ENCODE measurements at regions not wholly inside any gene's neighbourhood (a gene's known extent, or its start where the extent isn't known, plus 50 kb on each side); places are given as distances from the start of the nearest gene placed in this dataset.
"Not testable (repeated sequence)": the region's sequence is repeated elsewhere in the genome, so short reads cannot be mapped to it uniquely, and the experiment has no call there.

DNA sequence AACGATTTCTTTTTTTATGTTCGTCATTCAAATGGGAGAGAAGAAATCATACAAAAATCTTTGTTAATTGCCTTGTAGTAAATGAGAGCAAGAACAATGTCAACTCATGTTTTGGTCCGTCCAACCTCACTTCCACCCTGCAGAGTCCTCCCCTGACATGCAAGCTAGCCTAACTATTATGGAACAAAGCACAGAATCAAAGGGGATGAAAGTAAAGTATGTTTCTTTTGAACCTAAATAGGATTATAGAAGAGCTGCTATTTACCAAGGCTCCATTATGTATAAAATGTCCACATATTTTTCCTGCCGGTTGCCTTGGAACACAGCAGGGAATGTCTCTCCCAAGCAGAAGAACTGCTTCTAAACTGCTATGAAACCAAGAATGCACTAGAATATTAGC is 161.1 kb downstream of the MRPS30 start:
- Mint-ChIP-seq H3K36me3 (ENCODE audit: low read depth) (no peaks in the 10 kb centered on the region), H3K9me3 (no peaks in the 10 kb centered on the region), H3K27ac (no peak overlapping the region), H3K4me3 (no peak overlapping the region), H3K27me3 (no peaks in the 10 kb centered on the region), H3K4me1 (no peaks in the 10 kb centered on the region)
- ATAC-seq (no peak), DNase-seq (no peak)

DNA sequence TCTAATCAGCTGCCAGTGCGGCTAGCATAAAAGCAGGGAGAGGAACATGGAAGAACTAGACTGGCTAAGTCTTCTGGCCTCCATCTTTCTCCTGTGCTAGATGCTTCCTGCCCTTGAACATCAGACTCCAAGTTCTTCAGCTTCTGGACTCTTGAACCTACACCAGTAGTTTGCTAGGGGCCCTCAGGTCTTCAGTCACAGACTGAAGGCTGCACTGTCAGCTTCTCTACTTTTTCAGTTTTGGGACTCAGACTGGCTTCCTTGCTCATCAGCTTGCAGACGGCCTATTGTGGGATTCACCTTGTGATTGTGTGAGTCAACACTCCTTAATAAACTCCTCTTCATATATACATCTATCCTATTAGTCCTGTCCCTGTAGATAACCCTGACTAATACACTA is 162.2 kb downstream of the MRPS30 start:
- not testable (repeated sequence) for H3K36me3 Mint-ChIP-seq (ENCODE audit: low read depth); H3K27me3 Mint-ChIP-seq; H3K4me1 Mint-ChIP-seq; ATAC-seq; H3K9me3 Mint-ChIP-seq; H3K27ac Mint-ChIP-seq; H3K4me3 Mint-ChIP-seq; DNase-seq

DNA sequence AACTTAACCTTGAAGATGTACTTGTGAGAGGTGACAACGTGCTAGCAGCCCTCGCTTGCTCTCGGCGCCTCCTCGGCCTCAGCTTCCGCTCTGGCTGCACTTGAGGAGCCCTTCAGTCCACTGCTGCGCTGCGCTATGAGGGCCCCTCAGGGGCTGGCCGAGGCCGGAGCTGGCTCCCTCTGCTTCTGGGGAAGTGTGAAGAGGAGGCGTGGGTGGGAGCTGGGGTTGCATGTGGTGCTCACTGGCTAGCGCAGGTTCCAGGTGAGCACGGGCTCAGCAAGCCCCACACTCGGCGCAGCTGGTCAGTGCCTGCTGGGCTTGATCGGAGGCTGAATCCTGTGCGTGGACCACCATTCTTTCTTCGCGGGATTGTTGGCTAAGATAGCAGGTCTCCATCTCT is 166.1 kb downstream of the MRPS30 start:
- H3K27ac Mint-ChIP-seq, result no peak overlapping the region

DNA sequence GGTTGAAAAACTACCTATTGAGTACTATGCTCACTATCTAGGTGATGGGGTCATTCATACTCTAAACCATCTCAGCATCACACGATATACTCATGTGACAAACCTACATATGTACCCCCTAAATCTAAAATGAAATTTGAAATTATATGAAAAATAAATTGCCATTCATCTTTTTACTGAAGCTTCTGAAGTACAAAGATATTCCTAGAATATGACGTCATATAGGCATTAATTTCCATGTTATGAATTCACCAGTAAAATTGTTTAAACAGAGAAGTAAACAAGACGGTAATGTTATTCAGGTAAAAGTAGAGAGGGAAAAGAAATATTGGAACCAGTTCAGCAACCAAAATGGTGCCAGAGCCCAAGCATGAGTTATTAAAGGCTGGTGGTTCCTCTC is 173.0 kb downstream of the MRPS30 start:
- Mint-ChIP-seq H3K36me3 (ENCODE audit: low read depth) (no peaks in the 10 kb centered on the region), H3K4me1 (no peaks in the 10 kb centered on the region), H3K27ac (no peak overlapping the region), H3K9me3 (peaks cover 35% of the 10 kb centered on the region), H3K27me3 (no peaks in the 10 kb centered on the region), H3K4me3 (no peak overlapping the region)
- DNase-seq (no peak), ATAC-seq (no peak)

More for the DNA sequence above, 166.1 kb downstream of the MRPS30 start:
- Mint-ChIP-seq H3K27me3 (no peaks in the 10 kb centered on the region), H3K36me3 (ENCODE audit: low read depth) (no peaks in the 10 kb centered on the region), H3K4me3 (no peak overlapping the region), H3K4me1 (no peaks in the 10 kb centered on the region), H3K9me3 (peaks cover 5% of the 10 kb centered on the region)
- ATAC-seq (no peak), DNase-seq (no peak)

DNA sequence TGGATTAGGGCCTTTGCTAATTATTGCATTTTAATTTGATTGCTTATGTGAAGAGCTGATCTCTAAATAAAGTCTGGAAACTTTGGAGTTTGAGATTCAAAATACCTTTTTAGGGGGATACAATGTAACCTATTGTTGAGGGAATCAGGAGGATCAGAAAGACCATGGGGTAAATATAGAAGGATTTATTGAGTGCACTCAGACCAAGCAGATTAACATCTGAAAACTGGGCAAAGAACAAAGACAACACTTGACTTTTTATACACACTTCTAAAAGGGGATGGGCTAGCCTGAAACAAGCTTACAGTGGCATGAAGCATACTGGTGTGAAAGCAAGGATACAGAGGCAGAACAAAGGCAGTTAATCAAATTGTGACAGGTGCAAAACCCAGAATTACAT is 174.3 kb downstream of the MRPS30 start:
- H3K4me3 Mint-ChIP-seq, result no peak overlapping the region

DNA sequence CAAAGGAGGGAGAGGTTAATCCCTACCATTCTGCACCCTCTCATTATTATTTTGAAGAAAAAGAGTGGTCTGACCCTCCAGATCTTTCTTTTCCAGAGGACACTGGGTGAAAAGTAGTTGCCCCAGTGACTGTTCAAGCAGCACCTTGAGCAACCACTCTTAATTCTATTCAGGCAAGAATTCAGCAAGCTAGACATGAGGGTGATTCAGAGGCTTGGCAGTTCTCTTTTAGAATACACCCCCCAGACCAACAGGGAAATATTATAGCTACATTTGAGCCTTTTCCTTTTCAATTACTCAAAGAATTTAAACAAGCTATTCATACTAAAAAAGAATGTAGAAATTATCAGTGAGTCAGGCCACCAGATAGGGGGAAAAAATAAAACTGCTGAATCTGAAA is 178.3 kb downstream of the MRPS30 start:
- no peaks in the 10 kb centered on the region for H3K27me3 Mint-ChIP-seq
- H3K36me3 Mint-ChIP-seq (ENCODE audit: low read depth), result no peaks in the 10 kb centered on the region
- no peak for DNase-seq
- H3K4me3 Mint-ChIP-seq, result no peak overlapping the region
- no peak overlapping the region for H3K27ac Mint-ChIP-seq
- ATAC-seq, result no peak
- H3K9me3 Mint-ChIP-seq, result peaks cover 43% of the 10 kb centered on the region
- no peaks in the 10 kb centered on the region for H3K4me1 Mint-ChIP-seq

More for the DNA sequence above, 174.3 kb downstream of the MRPS30 start:
- no peaks in the 10 kb centered on the region for H3K27me3 Mint-ChIP-seq
- H3K4me1 Mint-ChIP-seq, result no peaks in the 10 kb centered on the region
- no peaks in the 10 kb centered on the region for H3K36me3 Mint-ChIP-seq (ENCODE audit: low read depth)
- H3K27ac Mint-ChIP-seq, result no peak overlapping the region
- ATAC-seq (no peak), DNase-seq (no peak)
- peaks cover 42% of the 10 kb centered on the region for H3K9me3 Mint-ChIP-seq

DNA sequence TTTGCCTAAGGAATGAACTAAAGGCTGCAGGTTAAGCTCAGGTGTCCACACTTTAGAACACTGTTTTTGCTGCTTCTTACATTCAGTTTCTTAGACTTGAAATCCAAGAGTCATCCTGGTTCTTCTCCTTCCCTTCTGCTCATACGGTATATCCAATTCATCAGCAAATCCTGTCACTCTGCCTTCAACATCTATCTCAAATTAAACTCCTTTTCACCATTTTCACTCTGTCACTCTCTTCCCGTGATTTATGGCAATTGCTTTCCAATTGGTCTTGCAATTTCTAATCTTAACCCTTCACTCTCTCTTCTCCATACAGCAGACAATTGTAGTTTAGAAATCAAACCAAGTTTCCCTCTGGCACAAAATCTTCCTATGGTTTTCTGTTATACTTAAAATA is 182.9 kb downstream of the MRPS30 start:
- no peaks in the 10 kb centered on the region for H3K27me3 Mint-ChIP-seq
- DNase-seq (no peak), ATAC-seq (no peak)
- H3K36me3 Mint-ChIP-seq (ENCODE audit: low read depth), result no peaks in the 10 kb centered on the region
- H3K4me1 Mint-ChIP-seq, result no peaks in the 10 kb centered on the region
- H3K9me3 Mint-ChIP-seq, result peaks cover 26% of the 10 kb centered on the region
- no peak overlapping the region for H3K27ac Mint-ChIP-seq
- H3K4me3 Mint-ChIP-seq, result no peak overlapping the region

DNA sequence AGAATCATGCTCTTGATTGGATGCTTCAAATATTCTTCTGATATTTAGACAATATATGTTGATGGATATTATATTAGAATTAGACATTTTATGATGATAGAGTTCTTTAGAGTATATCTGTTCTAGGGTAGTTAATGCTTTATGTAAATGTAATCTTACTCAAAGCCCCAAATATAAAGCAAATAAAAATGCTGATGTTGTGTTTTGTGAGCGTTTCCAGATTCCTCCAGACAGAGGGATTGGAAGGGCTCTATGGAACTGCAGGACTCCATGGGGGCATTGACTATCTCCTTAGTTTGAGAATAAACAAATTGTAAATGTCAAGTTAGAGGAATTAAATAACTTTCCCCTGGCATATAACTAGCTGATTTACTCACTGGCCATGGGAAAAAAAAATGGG is 184.5 kb downstream of the MRPS30 start:
- no peaks in the 10 kb centered on the region for H3K36me3 Mint-ChIP-seq (ENCODE audit: low read depth)
- H3K27me3 Mint-ChIP-seq, result no peaks in the 10 kb centered on the region
- H3K27ac Mint-ChIP-seq, result no peak overlapping the region
- H3K4me1 Mint-ChIP-seq, result no peaks in the 10 kb centered on the region
- no peak for ATAC-seq
- H3K9me3 Mint-ChIP-seq, result peaks cover 17% of the 10 kb centered on the region
- H3K4me3 Mint-ChIP-seq, result no peak overlapping the region
- DNase-seq, result no peak

DNA sequence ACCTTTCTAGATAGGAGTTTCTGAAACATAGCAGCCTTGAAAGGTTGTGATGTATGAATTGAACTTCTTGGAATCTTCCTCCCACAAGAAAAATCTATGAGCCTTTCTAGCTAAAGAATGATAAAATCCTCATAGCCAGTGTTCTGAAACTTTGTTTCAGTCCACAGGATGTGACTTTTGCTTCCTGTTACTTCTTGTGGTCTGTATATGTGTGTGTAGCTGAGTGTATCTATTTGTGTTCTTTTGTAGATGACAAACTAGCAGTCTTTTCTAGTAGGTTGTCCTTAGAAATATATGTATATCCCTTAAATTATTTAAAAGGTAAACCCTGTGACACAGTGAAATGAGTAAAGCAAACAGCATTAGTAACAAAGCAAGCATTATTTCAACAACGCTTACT is 188.8 kb downstream of the MRPS30 start:
- no peak overlapping the region for H3K27ac Mint-ChIP-seq
- H3K4me1 Mint-ChIP-seq, result no peaks in the 10 kb centered on the region
- H3K36me3 Mint-ChIP-seq (ENCODE audit: low read depth), result no peaks in the 10 kb centered on the region
- DNase-seq (no peak), ATAC-seq (no peak)
- no peaks in the 10 kb centered on the region for H3K27me3 Mint-ChIP-seq
- no peaks in the 10 kb centered on the region for H3K9me3 Mint-ChIP-seq
- H3K4me3 Mint-ChIP-seq, result no peak overlapping the region

DNA sequence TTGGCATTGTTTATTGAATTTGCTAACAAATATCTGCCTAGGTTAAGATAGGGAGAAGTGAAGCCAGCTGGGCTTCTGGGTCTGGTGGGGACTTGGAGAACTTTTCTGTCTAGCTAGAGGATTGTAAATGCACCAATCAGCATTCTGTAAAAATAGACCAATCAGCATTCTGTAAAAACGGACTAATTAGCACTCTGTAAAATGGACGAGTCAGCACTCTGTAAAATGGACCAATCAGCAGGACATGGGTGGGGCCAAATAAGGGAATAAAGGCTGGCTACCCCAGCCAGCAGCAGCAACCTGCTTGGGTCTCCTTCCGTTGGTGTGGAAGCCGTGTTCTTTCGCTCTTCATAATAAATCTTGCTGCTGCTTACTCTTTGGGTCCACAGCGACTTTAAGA is 198.4 kb downstream of the MRPS30 start:
- H3K4me3 Mint-ChIP-seq; H3K27me3 Mint-ChIP-seq; H3K27ac Mint-ChIP-seq; H3K36me3 Mint-ChIP-seq (ENCODE audit: low read depth); H3K9me3 Mint-ChIP-seq; ATAC-seq; DNase-seq; H3K4me1 Mint-ChIP-seq: not testable (repeated sequence)

DNA sequence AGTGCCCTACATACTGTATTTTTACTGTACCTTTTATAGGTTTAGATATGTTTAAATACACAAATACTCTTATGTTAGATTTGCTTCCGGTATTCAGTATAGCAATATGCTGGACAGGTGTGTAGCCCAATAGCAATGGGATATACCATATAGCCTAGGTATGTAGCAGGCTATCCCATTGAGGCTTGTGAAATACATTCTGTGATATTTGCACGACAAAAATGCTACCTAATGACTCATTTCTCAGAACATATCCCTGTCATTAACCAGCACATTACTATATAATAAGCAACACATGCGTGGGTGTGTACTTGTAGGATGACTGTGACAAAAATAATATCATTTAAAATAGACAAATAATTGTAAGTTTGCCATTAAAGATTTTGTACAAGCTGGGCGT is 208.8 kb downstream of the MRPS30 start:
- H3K4me1 Mint-ChIP-seq, result no peaks in the 10 kb centered on the region
- H3K4me3 Mint-ChIP-seq, result no peak overlapping the region
- H3K27me3 Mint-ChIP-seq, result no peaks in the 10 kb centered on the region
- H3K36me3 Mint-ChIP-seq (ENCODE audit: low read depth), result no peaks in the 10 kb centered on the region
- no peak for ATAC-seq
- H3K27ac Mint-ChIP-seq, result no peak overlapping the region
- H3K9me3 Mint-ChIP-seq, result peaks cover 4% of the 10 kb centered on the region
- no peak for DNase-seq

DNA sequence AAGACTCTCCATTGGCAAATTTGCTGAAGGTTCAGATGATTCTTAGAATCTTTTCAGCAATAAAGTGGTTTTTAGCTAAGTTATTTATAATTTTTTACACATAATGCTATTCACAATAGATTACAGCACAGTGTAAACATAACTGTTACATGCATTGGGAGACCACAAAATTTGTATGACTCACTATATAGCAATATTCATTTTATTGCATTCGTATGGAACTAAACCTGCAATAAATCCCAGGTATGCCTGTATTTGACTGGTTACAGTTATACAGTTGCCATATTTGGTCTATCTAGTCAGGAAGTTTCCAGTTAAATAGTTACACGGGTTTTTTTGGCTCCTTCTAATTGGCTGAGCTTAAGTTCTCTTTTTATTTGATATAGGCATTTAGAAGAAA is 220.8 kb downstream of the MRPS30 start:
- Mint-ChIP-seq H3K36me3 (ENCODE audit: low read depth) (no peaks in the 10 kb centered on the region), H3K27ac (no peak overlapping the region), H3K4me1 (no peaks in the 10 kb centered on the region), H3K9me3 (no peaks in the 10 kb centered on the region), H3K27me3 (no peaks in the 10 kb centered on the region), H3K4me3 (no peak overlapping the region)
- ATAC-seq (no peak), DNase-seq (no peak)

DNA sequence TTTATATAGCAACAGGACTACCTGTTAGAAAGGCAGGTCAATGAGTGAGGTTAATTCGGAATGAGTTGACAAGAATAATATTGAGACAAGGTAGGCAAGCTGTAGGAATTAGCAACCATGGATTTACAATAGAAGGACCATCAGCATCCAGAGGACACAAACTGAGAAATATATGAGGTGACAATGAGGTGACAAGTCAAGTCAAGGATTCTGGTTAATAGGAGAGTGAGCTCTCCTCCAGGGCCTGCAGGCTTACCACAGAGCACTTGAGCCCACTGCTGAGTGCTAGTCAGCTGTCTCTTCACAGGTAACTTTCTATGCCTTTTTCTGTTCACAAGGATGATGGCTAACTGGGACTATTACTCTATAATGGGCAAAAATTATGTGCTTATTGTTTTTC is 227.2 kb downstream of the MRPS30 start:
- Mint-ChIP-seq H3K4me3 (no peak overlapping the region), H3K36me3 (ENCODE audit: low read depth) (no peaks in the 10 kb centered on the region), H3K27me3 (no peaks in the 10 kb centered on the region), H3K4me1 (no peaks in the 10 kb centered on the region), H3K27ac (no peak overlapping the region), H3K9me3 (no peaks in the 10 kb centered on the region)
- no peak for DNase-seq
- ATAC-seq, result no peak

DNA sequence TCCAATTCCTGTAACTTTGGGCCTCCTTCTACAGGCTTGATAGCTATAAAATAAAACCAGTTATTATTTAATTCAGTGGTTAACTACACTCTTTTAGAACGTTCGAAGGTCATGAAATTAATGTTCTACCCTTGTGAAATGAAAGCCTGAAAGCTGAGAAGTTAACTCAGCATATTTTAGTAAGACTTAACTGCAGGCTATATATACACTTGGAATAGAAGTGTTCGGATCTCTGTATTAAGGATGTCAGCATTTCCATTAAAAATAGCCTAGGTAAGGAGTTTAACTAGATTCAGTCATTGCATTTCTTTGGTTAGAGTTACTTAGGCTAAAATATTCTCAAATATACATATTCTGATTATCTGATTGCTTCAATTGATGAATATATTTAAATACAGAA is 229.2 kb downstream of the MRPS30 start:
- H3K27me3 Mint-ChIP-seq, result no peaks in the 10 kb centered on the region
- no peak overlapping the region for H3K27ac Mint-ChIP-seq
- H3K9me3 Mint-ChIP-seq, result no peaks in the 10 kb centered on the region
- no peak overlapping the region for H3K4me3 Mint-ChIP-seq
- no peaks in the 10 kb centered on the region for H3K4me1 Mint-ChIP-seq
- ATAC-seq (no peak), DNase-seq (no peak)
- no peaks in the 10 kb centered on the region for H3K36me3 Mint-ChIP-seq (ENCODE audit: low read depth)

DNA sequence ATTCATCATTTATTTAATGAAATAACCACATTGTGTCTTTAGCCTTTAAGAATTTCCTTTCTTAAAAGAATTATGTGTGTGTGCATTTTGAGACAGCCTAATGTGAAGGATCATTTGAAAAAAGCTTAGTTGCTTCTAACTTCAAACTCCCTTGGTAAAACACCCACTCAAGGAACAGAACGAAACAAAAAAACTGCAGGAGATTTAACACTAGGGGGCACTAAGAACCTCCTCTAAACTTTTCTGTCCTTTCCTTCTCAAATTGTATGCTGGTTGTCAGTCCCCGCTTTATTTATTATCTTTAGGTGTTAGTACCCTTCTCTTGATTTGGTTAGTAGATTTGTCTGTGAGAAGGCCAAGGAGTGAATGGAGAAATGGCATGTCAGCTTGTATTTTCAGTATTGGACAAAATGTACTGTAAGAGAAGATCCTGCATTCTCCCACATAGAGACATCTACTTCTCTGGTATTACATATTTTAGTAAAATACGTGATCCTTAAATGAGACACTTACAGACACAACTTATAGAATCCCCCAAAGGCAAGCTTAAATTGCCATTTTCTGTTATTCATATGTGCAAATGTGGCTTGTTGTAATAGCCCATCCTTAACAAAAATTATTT is 229.7 kb downstream of the MRPS30 start:
- Mint-ChIP-seq H3K27ac (no peak overlapping the region), H3K27me3 (no peaks in the 10 kb centered on the region), H3K36me3 (ENCODE audit: low read depth) (no peaks in the 10 kb centered on the region), H3K4me3 (no peak overlapping the region), H3K9me3 (no peaks in the 10 kb centered on the region), H3K4me1 (no peaks in the 10 kb centered on the region)
- DNase-seq (no peak), ATAC-seq (no peak)

DNA sequence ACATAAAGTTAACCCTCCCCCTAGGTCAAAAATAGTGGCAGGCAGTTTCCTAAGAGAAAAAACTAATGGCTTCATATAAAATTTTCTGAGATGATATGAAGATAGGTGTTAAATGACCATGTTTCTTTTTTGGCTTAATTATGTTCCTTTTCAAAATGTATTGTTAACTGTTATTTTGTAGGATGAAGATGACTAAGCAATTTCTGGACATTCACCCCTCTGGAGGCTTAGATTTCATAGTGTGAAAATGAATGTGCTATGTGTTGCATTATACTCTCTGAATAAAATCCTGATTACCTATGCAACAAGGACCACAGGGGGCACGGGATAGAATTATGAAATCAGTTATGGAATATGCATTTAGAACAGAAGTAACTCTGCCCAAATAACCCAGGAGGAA is 233.5 kb downstream of the MRPS30 start:
- Mint-ChIP-seq H3K4me3 (no peak overlapping the region), H3K27me3 (no peaks in the 10 kb centered on the region), H3K27ac (no peak overlapping the region), H3K36me3 (ENCODE audit: low read depth) (no peaks in the 10 kb centered on the region), H3K4me1 (no peaks in the 10 kb centered on the region), H3K9me3 (no peaks in the 10 kb centered on the region)
- ATAC-seq, result no peak
- DNase-seq, result no peak

All from activated naive CD8-positive, alpha-beta T cell treated with anti-CD3 and anti-CD28 coated beads, Interleukin-2, amount 50 U/mL, for 24 hours (primary cell).